ENCODE measurements at regions not wholly inside any gene's neighbourhood (a gene's known extent, or its start where the extent isn't known, plus 50 kb on each side); places are given as distances from the start of the nearest gene placed in this dataset.

- TF ChIP-seq CTCF (IDR thresholded peaks at IDR 0.05), result no peak
- Histone ChIP-seq H3K4me1 (ENCODE audit: control insufficient read depth in 1 of 2, insufficient read depth in 2 of 2, low read length in 2 of 2) (no peaks in the 10 kb centered on the region), H3K36me3 (replicated peaks in 1 of 2; ENCODE audit: control insufficient read depth in 1 of 2, insufficient read depth in 2 of 2, low read length in 2 of 2) (no peaks in the 10 kb centered on the region), H3K27ac (ENCODE audit: low read depth in 1 of 2, low read length in 2 of 2) (no peak overlapping the region), H3K27me3 (ENCODE audit: control insufficient read depth in 2 of 2, insufficient read depth in 2 of 2, low read length in 2 of 2) (no peaks in the 10 kb centered on the region), H3K79me2 (ENCODE audit: insufficient read depth, low read length) (no peaks in the 10 kb centered on the region), H3K4me2 (replicated peaks; ENCODE audit: extremely low read depth, low read length, poor library complexity, severe bottlenecking) (no peak overlapping the region), H3K9ac (ENCODE audit: insufficient read depth, low read length, poor library complexity, severe bottlenecking) (no peak overlapping the region), H3K9me3 (replicated peaks in 1 of 2; ENCODE audit: control insufficient read depth in 1 of 2, insufficient read depth in 1 of 2, low read length in 2 of 2) (peaks cover 3 to 6% of the 10 kb centered on the region in 2 donors), H4K20me1 (ENCODE audit: insufficient read depth, low read length) (no peaks in the 10 kb centered on the region), H3K4me3 (replicated peaks in 1 of 3; ENCODE audit: low read depth in 2 of 3, low read length in 3 of 3) (no peak overlapping the region), H2AFZ (ENCODE audit: insufficient read depth, low read depth, low read length, poor library complexity, severe bottlenecking) (no peak overlapping the region)
- no peak overlapping the region for H3K27ac Mint-ChIP-seq
- H3K9me3 Mint-ChIP-seq, result peaks cover 0 to 6% (median under 1%) of the 10 kb centered on the region in 7 donors
- intact Hi-C loops (cut with micrococcal nuclease), result no loop called here
- H3K4me1 Mint-ChIP-seq, result no peaks in the 10 kb centered on the region
- no peak for DNase-seq
- no peaks in the 10 kb centered on the region for H3K36me3 Mint-ChIP-seq
- H3K4me3 Mint-ChIP-seq, result no peak overlapping the region
- no CpG with 5 or more reads among the region's 3 CpGs for WGBS (ENCODE audit: insufficient coverage)
- no peaks in the 10 kb centered on the region for H3K27me3 Mint-ChIP-seq (ENCODE audit: low read depth in 3 of 3)
Observed at GRCh38 chr4:111068883-111069282, 446.0 kb upstream of the PITX2 start.

GRCh38 chr4:111070390-111070789, 447.5 kb upstream of the PITX2 start:
- H3K4me1 Mint-ChIP-seq, result no peaks in the 10 kb centered on the region
- no peak for DNase-seq
- Histone ChIP-seq H3K9me3 (replicated peaks in 1 of 2; ENCODE audit: control insufficient read depth in 1 of 2, insufficient read depth in 1 of 2, low read length in 2 of 2) (peaks cover 6 to 18% of the 10 kb centered on the region in 2 donors), H3K79me2 (ENCODE audit: insufficient read depth, low read length) (no peaks in the 10 kb centered on the region), H3K27ac (ENCODE audit: low read depth in 1 of 2, low read length in 2 of 2) (no peak overlapping the region), H3K36me3 (replicated peaks in 1 of 2; ENCODE audit: control insufficient read depth in 1 of 2, insufficient read depth in 2 of 2, low read length in 2 of 2) (no peaks in the 10 kb centered on the region), H3K9ac (ENCODE audit: insufficient read depth, low read length, poor library complexity, severe bottlenecking) (no peak overlapping the region), H4K20me1 (ENCODE audit: insufficient read depth, low read length) (no peaks in the 10 kb centered on the region), H2AFZ (ENCODE audit: insufficient read depth, low read depth, low read length, poor library complexity, severe bottlenecking) (no peak overlapping the region), H3K4me2 (replicated peaks; ENCODE audit: extremely low read depth, low read length, poor library complexity, severe bottlenecking) (no peak overlapping the region), H3K4me1 (ENCODE audit: control insufficient read depth in 1 of 2, insufficient read depth in 2 of 2, low read length in 2 of 2) (no peaks in the 10 kb centered on the region), H3K4me3 (replicated peaks in 1 of 3; ENCODE audit: low read depth in 2 of 3, low read length in 3 of 3) (no peak overlapping the region), H3K27me3 (ENCODE audit: control insufficient read depth in 2 of 2, insufficient read depth in 2 of 2, low read length in 2 of 2) (no peaks in the 10 kb centered on the region)
- intact Hi-C loops (cut with micrococcal nuclease), result no loop called here
- H3K27me3 Mint-ChIP-seq (ENCODE audit: low read depth in 3 of 3), result no peaks in the 10 kb centered on the region
- H3K4me3 Mint-ChIP-seq, result no peak overlapping the region
- no peaks in the 10 kb centered on the region for H3K36me3 Mint-ChIP-seq
- no CpG with 5 or more reads among the region's 4 CpGs for WGBS (ENCODE audit: insufficient coverage)
- no peak for TF ChIP-seq CTCF (IDR thresholded peaks at IDR 0.05)
- H3K27ac Mint-ChIP-seq, result no peak overlapping the region
- H3K9me3 Mint-ChIP-seq, result peaks cover 3 to 10% (median 6%) of the 10 kb centered on the region in 7 donors

Measured in CD14-positive monocyte (primary cell).